Bronchial epithelial cell (primary cell): ENCODE measurements at regions not wholly inside any gene's neighbourhood (a gene's known extent, or its start where the extent isn't known, plus 50 kb on each side); places are given as distances from the start of the nearest gene placed in this dataset.

Experiments used
- DNase-seq: peaks from one replicate; pipeline ENCODE4 v3.0.0-alpha.2; 2010; ENCODE audit warnings: low read depth
- FAIRE-seq: peaks from 2 replicates; lab custom pipeline; 2011; peaks lifted over from hg19 to GRCh38; lab: Jason Lieb, UNC
- H3K27me3 ChIP-seq: 2 replicates; pipeline ENCODE4 v1.5.1; 2011; ENCODE audit warnings: low read length; ENCODE audit not compliant: control insufficient read depth, insufficient read depth
- H3K36me3 ChIP-seq: 2 replicates; pipeline ENCODE4 v1.5.1; 2011; ENCODE audit warnings: low read length; ENCODE audit not compliant: control insufficient read depth, insufficient read depth
- H3K4me3 ChIP-seq: 2 replicates; pipeline ENCODE4 v1.5.1; 2011; ENCODE audit warnings: mild to moderate bottlenecking, low read depth, low read length, control low read depth
- TF ChIP-seq, protein P1 (sequence below): IDR thresholded peaks from 2 replicates; pipeline ENCODE4 v1.5.1; 2011; ENCODE audit warnings: mild to moderate bottlenecking, moderate library complexity, low read length, control low read depth, inconsistent platforms; ENCODE audit not compliant: insufficient read depth, severe bottlenecking

DNA sequence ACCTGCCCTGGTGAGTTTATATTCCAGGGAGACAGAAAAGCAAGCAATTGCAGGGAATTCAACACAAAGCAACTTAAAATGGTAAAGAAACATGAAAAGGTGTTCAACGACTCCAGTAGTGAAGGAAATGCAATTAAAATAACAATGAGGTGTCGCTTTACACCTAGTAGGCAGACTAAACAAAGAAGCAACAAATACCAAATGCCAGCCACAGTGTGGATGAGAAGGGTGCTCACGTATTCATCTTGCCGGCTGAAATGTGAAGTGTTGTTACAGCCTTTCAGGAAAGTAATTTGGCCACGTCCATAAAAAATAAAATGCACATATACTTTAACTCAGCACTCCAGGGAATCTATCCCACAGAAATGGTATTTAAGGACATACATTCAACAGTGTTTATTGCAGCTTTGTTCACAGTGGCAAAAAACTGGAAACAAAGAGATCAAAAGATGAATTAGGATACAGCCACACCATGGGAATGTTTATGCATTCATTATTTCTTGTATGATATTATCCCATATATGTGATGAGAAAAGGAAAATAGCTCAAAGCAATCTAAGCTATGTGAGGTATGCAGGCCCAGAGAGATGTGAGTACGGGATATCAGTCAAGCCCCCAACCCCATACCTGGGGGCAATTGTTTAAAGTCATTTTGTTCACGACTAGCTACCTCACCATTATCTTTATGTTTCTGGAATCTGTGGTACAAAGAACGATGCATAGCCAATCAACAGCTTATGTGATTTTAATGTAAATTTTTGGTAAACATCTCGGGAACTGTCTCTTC, 266.0 kb upstream of the SOX4 start:
- FAIRE-seq (no peak), DNase-seq (no peak)
- TF ChIP-seq, protein P1, sequence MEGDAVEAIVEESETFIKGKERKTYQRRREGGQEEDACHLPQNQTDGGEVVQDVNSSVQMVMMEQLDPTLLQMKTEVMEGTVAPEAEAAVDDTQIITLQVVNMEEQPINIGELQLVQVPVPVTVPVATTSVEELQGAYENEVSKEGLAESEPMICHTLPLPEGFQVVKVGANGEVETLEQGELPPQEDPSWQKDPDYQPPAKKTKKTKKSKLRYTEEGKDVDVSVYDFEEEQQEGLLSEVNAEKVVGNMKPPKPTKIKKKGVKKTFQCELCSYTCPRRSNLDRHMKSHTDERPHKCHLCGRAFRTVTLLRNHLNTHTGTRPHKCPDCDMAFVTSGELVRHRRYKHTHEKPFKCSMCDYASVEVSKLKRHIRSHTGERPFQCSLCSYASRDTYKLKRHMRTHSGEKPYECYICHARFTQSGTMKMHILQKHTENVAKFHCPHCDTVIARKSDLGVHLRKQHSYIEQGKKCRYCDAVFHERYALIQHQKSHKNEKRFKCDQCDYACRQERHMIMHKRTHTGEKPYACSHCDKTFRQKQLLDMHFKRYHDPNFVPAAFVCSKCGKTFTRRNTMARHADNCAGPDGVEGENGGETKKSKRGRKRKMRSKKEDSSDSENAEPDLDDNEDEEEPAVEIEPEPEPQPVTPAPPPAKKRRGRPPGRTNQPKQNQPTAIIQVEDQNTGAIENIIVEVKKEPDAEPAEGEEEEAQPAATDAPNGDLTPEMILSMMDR = no peak
- Histone ChIP-seq H3K4me3 (no peak overlapping the region), H3K27me3 (no peaks in the 10 kb centered on the region), H3K36me3 (no peaks in the 10 kb centered on the region)

DNA sequence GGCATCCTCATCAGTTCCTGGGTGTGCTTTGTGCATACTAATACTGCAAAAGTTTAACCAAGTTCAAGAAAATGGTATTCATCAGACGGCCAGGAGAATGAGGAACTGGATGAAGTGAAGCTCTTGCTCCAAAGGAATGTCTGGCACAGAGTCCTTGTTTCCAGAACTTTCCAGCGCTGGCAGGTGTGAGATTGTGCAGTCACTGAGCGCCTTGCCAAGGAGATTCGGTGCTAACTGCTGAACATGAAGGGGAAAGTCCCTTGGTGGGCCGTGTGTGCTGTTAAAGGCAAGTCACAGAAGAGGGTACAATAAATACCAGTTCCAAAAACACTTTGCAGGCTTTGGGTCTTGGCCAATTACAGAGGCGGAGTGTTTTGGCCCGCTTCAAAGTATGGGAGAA, 262.3 kb upstream of the SOX4 start:
- Histone ChIP-seq H3K36me3 (no peaks in the 10 kb centered on the region), H3K4me3 (no peak overlapping the region), H3K27me3 (no peaks in the 10 kb centered on the region)
- TF ChIP-seq, protein P1 = no peak
- FAIRE-seq = no peak
- DNase-seq = no peak

DNA sequence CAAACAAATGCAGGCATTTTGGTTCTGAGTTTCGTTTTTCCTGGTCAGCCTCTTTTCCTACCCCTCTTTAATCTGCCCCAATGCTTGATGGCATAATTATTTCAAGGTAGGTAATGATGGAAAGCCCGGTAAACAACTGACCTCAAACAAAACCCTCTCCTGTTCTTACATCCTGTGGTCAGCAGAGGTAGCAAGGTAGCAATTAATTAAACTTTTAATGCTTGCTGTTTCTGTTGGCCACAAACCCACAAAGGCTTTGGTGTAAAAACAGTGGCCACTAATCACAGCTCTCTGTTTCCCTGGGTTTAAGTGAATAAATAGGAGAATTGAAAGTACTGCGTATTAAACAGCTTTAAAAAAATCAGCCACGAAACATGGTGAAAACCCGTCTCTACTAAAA, 261.5 kb upstream of the SOX4 start:
- DNase-seq (no peak), FAIRE-seq (no peak)
- TF ChIP-seq, protein P1 = no peak
- Histone ChIP-seq H3K36me3 (no peaks in the 10 kb centered on the region), H3K4me3 (no peak overlapping the region), H3K27me3 (no peaks in the 10 kb centered on the region)

DNA sequence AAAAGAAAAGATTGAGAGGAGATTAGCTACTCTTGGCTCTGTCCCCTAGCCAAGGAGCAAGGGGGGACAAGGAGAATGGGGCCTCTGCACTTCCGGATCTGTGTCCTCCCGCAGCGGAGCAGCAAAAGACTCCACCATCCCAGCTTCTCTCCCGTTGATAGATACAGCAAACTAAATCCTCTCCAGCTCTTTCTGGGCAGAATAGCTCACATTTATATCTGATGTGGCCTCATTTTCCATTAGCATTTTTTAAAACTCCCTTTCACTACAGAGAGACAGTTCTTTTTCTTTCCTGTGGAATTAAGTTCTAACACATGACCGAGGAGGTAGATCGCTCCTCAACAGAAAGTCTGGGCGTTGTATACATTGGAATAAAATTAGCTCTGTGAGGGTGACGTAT, 260.9 kb upstream of the SOX4 start:
- no peak for DNase-seq
- TF ChIP-seq, protein P1 = no peak
- Histone ChIP-seq H3K4me3 (no peak overlapping the region), H3K36me3 (no peaks in the 10 kb centered on the region), H3K27me3 (no peaks in the 10 kb centered on the region)
- FAIRE-seq = no peak

DNA sequence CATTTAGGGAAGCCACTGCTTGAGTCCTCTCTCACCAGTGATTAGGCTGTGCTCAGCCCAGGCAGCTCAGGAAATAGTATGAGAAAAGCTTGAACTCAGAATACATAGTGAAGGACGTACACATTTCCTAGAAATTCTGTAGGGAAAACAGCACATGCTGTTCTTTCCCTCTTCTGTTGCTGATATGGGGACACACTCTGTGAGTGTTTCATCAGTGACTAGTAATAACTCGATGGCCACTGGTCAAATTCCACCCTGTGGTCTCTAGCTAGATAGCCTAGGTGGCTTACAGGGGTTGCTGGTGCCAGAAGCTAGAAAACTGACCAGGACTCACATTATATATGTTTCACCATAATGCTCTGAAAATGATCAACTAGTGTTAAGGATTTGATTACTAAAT, 259.8 kb upstream of the SOX4 start:
- Histone ChIP-seq H3K4me3 (no peak overlapping the region), H3K36me3 (no peaks in the 10 kb centered on the region), H3K27me3 (no peaks in the 10 kb centered on the region)
- TF ChIP-seq, protein P1 = no peak
- FAIRE-seq (no peak), DNase-seq (no peak)

DNA sequence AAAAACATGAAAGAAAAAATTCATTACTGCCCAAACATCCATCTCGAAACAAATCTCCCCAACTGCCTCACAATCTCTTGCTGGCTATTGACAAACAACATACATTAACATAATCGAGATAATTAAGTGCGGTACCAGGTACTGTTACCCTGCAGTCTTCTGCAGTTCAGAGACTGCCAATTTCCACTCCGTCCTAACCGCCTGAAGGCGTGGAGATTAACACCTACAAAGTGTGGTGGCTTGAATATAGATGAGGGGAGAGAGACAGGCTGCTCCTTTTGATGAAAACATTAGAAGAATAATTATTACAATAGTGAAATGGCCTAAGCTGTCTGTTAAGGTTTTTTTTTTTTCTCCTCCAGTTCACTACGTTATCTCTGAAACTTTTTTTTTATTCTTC, 258.9 kb upstream of the SOX4 start:
- DNase-seq (no peak), FAIRE-seq (no peak)
- Histone ChIP-seq H3K27me3 (no peaks in the 10 kb centered on the region), H3K36me3 (no peaks in the 10 kb centered on the region), H3K4me3 (no peak overlapping the region)
- TF ChIP-seq, protein P1 = no peak
